ENCODE measurements at regions not wholly inside any gene's neighbourhood (a gene's known extent, or its start where the extent isn't known, plus 50 kb on each side); places are given as distances from the start of the nearest gene placed in this dataset.
"Not testable (repeated sequence)": the region's sequence is repeated elsewhere in the genome, so short reads cannot be mapped to it uniquely, and the experiment has no call there.

DNA sequence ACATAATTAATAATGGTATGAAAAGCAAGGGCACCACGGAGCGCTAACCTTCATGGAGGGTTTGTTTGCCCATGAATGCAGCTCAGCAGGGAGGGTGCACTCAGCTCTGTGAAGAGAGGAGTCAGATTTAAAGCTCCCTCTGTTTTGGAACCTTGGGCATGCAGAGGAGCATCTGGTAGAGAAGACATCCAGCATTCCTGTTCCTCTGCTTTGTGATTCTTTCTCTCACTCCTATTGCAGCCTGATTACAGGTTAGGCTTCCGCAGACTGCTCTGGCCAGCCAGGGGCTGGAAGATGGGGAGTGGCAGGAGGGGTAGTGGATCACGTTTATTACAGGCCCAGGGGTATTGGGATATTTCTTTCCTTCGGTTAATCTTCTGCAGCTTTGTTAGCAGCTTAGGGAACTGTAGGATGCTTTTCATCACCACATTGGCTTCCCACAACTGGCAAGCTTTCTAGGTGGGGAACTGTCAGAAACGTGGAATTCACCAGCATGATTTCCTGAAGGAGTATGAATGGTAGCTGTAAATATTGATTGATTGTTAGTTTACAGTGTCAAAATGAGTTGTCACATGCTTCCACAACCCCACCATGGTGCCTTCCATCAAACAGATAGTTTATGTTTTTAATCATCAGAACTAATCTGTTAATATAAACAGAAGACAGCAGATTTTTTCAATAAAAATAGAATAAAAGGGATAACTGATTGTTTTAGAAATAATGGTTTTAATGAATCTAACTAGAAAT lies 201.1 kb downstream of the VAPA start:
- DNase-seq (ENCODE audit: insufficient read length, low spot score) (no peak), FAIRE-seq (no peak)

- DNase-seq (ENCODE audit: insufficient read length, low spot score) = no peak
- no peak for FAIRE-seq
Measured at GRCh38 chr18:10116574-10116973, 202.8 kb downstream of the VAPA start.

DNA sequence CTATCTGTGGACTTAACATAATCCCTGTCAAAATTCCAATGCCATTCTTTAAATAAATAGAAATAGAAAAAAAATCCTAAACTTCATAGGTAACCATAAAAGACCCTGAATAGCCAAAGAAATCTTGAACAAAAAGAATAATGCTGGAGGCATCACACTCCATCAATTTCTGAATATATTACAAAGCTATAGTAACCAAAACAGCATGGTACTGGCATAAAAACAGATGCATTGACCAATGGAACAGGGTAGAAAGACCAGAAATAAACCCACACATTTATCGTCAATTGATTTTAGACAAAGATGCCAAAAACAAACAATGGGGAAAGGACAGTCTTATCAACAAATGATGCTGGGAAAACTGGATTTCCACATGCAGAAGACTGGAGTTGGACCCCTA lies 205.7 kb downstream of the VAPA start:
- FAIRE-seq (no peak), DNase-seq (ENCODE audit: insufficient read length, low spot score) (no peak)

- DNase-seq (ENCODE audit: insufficient read length, low spot score) (no peak), FAIRE-seq (no peak)
Measured at GRCh38 chr18:10119991-10120390, 206.2 kb downstream of the VAPA start.

DNA sequence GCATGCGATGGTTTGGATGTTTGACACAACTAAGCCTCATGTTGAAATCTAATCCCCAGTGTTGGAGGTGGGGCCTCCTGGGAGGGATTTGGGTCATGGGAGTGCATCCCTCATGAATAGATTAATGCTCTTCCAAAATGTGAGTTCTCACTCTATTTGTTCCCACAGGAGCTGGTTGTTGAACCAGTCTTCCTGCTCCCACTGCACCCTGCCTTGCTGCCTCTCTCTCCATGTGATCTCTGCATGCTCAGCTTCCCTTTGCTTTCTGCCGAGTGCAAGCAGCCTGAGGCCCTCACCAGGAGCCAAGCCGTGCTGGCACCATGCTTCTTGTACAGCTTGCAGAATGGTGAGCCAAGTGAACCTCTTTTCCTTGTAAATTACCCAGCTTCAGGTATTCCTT lies 206.8 kb downstream of the VAPA start:
- DNase-seq (ENCODE audit: insufficient read length, low spot score) (no peak), FAIRE-seq (no peak)

DNA sequence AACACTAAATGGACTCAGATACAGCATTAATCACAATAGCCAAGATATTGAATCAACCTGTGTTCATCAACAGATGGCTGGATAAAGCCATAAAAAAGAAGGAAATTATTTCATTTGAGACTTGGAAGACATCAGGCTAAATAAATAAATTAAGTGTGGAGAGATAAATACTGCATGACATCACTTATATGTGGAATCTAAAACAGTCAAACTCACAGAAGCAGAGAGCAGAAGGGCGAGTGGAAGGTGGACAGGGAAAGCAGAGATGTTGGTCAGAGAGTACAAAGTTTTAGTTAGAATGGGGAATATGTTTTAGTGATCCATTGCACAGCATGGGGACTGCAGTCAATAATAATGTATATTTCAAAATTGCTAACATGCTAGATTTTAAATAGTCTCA lies 207.2 kb downstream of the VAPA start:
- DNase-seq (ENCODE audit: insufficient read length, low spot score) (no peak), FAIRE-seq (no peak)

DNA sequence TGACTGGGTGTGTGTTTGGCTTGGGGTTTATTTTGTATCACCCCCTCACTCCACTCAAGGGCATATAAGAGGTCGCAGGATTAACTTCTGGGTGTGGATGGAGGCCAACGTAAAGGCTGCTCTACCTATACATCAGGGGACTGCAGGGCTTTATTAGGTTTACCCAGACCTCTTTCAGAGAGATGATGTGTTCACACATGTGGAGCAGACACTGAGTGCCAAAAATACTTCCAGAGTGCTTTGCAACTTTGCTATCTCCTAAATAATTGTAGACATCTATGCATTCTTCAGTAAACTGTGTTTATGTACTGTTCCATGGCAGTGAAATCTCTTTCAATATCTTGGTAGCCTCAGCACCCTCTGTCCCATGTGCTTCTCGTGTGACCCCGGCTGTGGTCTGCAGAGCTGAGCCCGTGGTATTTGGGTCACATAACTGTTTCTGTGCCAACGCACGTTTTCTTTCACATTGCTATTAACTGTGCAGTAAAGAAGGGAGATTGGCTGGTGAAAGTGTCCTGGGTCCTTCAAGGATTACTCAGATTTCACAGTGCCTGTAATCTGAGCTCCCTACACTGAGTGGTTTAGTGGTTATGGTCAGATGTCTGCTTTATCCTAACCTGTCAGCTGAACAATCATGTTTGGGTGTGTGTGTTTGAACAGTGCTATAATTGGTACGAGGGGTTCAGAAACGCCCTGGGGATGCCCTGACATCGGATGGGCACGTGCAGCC lies 208.1 kb downstream of the VAPA start:
- FAIRE-seq (no peak), DNase-seq (ENCODE audit: insufficient read length, low spot score) (no peak)

GRCh38 chr18:10122988-10123950 lies 209.5 kb downstream of the VAPA start:
- no peak for DNase-seq (ENCODE audit: insufficient read length, low spot score)
- FAIRE-seq = no peak

DNA sequence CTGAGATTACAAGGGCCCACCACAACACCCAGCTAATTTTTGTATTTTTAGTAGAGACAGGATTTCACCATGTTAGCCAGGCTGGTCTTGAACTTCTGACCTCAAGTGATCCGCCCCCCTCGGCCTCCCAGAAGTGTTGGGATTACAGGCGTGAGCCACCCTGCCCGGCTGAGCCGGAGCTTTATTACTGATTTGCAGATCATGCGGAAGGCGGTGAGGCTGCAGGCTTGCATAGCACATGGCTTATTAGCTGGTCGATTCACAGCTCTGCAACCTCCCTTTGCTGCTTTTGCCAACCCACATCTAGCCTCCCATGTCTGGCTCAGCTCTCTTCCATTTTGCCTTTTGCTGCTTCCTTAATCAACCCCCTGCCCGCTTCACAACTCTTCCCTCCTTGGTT lies 210.3 kb downstream of the VAPA start:
- no peak for DNase-seq (ENCODE audit: insufficient read length, low spot score)
- FAIRE-seq = no peak

GRCh38 chr18:10124557-10124956 lies 210.7 kb downstream of the VAPA start:
- FAIRE-seq = no peak

DNA sequence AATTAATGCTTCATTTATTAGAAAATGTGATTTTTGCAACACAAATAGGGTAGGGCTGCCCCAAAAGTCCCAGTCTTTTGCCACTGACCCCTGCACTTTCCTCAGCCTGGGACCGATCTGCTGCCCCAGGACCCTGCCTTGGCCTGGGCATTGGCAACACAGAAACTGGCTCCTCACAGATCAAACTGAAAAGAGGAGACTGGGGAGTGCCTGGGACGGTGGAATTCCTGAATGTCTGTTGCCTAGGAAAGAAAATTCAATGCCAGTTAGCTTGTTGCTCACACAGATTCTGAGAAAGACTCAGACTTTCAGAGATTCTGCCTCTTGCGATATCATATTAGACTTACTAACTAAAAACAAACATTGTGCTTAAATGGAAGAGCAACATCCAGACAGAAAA lies 211.2 kb downstream of the VAPA start:
- DNase-seq (ENCODE audit: insufficient read length, low spot score) = no peak

More at GRCh38 chr18:10124557-10124956, 210.7 kb downstream of the VAPA start:
- no peak for DNase-seq (ENCODE audit: insufficient read length, low spot score)

GRCh38 chr18:10127729-10128128 lies 213.9 kb downstream of the VAPA start:
- DNase-seq (ENCODE audit: insufficient read length, low spot score) (no peak), FAIRE-seq (no peak)

More for the DNA sequence above, 211.2 kb downstream of the VAPA start:
- no peak for FAIRE-seq

DNA sequence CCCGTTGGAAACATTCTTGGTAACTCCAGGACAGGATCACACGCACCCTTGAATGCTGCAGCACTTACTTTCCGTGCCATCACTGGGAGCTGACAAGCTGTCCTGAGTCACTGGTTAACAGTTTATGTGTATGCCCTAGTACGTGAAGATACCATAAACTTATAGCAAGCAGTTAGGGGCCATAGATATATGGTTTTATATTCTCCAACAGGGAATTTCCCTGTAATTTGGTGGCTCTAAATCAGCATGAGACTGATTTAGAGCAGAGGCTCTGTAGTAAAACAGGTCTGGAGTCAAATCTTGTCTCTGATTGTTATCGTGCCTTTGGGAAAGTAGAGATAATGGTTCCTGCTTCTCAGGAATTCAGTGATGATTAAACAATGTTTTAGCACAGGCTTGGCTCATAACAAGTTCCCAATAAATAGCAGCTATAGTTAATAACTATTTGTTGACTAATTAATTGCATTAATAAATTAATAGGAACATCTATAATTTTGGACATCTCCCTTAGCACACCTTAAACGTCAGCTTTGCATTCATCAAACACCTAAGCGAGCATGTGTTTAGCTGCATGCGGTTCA lies 215.2 kb downstream of the VAPA start:
- DNase-seq (ENCODE audit: insufficient read length, low spot score) (no peak), FAIRE-seq (no peak)

- FAIRE-seq = no peak
- no peak for DNase-seq (ENCODE audit: insufficient read length, low spot score)
Measured at GRCh38 chr18:10130606-10131005, 216.8 kb downstream of the VAPA start.

DNA sequence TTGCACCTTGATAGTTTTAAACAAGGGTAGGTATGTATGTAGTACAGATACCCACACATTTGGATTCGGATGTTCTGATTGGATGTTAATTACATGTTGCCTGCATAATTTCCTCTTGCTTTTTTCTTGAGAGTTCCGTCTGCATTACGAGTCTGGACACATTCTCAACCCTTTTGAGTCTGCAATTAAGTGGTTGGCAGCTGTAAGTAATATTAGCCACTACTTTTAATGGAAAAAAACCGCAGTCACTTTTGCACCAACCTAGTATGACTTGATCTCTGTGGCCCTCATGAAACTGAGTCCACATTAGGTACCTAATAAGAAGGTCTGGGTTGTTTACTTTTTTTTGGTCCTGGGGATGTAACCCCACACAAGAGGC lies 217.3 kb downstream of the VAPA start:
- FAIRE-seq (no peak), DNase-seq (ENCODE audit: insufficient read length, low spot score) (no peak)

DNA sequence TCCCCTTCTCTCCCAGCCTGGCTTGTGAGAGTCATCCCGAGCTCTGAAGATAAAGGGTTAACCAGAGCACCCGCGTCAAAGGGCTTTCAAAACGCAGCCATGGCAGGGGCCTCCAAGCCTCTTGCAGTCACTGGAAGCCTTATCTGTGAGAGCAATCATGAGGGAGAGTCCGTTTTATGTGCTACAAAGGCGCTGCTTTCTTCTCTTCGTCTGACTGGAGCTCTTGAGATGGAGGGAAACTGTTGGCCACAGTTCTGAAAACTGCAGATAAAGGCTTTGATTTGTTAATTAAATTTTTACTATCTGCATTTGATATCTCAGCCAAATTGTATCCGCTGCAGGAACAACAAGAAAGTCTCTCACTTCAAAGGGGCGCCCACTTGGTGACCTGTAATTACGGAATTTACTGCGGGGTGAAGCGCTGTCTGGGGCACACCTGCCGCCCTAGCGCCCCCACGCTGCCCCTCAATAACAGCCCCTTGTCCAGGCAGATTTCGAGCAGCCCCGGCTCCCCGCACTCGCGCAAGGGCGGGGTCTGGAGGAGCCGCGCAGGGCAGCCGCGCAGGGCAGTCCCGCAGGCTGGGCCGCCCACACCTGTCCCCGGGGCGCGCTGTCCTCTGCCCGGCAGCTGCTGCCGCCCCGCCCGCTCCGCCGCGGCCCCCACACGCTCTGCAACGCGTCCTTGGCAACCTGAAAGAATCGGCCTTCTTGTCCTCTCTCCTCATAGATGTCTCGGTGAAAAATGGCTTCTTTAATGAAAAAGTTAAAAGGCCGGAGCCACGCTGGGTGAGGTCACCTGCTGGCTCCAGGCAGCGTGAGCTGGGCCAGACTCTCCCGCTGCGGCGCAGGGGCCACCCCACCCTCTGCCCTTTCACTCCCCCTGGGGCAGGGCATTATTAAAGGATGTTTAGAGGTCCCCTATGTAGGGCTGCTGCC lies 217.9 kb downstream of the VAPA start:
- FAIRE-seq = no peak

GRCh38 chr18:10133516-10133915 lies 219.7 kb downstream of the VAPA start:
- no peak for FAIRE-seq
- DNase-seq (ENCODE audit: insufficient read length, low spot score) = no peak

More for the DNA sequence above, 217.9 kb downstream of the VAPA start:
- no peak for DNase-seq (ENCODE audit: insufficient read length, low spot score)

GRCh38 chr18:10134204-10134603 lies 220.4 kb downstream of the VAPA start:
- FAIRE-seq = no peak
- DNase-seq (ENCODE audit: insufficient read length, low spot score) = no peak

DNA sequence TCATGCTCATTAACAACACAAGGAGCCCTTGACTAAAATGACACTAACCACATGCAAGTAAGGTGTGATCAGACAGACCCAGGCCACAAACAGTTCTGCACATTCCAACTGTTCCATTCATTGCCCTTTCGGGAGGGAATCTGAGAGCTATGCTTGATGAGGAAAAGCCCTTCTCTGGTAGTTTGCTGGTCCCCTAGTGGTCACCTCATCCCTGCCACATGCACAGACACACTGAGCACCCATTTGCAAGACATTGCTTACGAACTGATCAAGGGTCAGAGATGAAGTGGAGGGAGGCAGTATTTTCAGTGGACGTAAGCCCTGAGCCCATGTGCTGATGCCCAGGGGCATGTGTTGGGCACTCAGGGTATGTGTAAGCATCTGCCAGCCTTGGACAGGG lies 220.9 kb downstream of the VAPA start:
- not testable (repeated sequence) for DNase-seq (ENCODE audit: insufficient read length, low spot score)
- FAIRE-seq = peak; percentile 21

Measured in GM19239 (cell line).